NCI-H69 (cell line): ENCODE measurements at regions not wholly inside any gene's neighbourhood (a gene's known extent, or its start where the extent isn't known, plus 50 kb on each side); places are given as distances from the start of the nearest gene placed in this dataset.
"Not testable (repeated sequence)": the region's sequence is repeated elsewhere in the genome, so short reads cannot be mapped to it uniquely, and the experiment has no call there.

ENCODE experiments used
- DNase-seq: peaks from one replicate; lab custom pipeline; 2025; lab: John Stamatoyannopoulos, UW

GRCh38 chr16:88128556-88128955 is 177.3 kb downstream of the BANP start:
- no peak for DNase-seq

DNA sequence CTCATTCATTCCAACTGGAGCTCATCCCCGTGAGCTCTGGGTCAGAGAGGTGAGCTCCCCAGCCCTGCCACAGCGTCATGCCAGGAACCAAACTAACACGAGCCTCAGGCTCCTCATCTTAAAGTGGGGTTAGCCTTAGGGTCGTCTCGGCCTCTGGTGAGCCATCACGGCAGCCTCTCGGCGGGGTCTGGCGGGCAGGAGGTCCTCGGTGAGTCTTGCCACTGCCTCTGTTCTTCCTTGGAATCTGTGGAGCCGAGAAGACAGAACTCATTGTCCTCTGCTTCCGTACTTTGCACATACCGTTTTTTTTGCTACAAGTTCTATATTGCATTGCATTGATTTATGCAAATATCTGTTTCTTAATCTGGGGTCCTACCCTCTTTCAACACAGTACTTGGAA is 177.9 kb downstream of the BANP start:
- not testable (repeated sequence) for DNase-seq

- no peak for DNase-seq
Measured at GRCh38 chr16:88130016-88130415, 178.8 kb downstream of the BANP start.

GRCh38 chr16:88130681-88131080 is 179.4 kb downstream of the BANP start:
- no peak for DNase-seq

DNA sequence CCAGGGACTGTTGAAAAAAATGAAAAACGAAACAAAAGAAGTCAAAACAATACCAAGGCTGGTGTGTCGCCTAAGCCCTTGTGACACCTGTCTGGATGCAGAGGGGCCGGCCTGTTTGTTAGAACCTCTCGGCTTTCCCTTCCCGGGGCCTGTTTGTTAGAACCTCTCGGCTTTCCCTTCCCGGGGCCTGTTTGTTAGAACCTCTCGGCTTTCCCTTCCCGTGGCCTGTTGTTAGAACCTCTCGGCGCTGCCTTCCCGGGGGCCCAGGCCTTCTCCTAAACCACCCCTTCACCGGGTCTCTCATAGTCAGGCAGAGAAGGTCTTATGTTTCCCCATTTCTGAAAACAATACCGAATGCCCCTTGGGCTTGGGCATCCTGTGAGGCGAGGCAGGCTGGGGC is 180.0 kb downstream of the BANP start:
- DNase-seq, result no peak

DNA sequence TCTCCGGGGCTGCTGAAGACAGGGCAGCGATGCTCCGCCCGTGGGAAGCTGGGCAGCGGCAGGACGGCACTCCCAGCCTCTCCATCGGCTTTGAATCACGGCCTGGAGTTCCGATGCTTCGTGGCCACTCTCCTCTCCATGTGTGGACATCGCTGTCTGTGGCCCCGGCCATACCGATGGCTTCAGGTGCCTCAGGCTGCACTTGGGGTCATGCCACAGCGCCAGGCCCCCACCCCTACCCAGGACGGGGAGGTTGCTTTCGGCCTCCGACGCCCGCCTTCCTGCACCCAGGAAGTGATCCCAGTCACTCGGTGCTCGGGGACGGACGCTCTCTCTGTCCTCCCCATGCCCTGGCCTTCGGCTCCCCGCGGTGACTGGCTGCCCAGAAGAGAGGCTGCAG is 180.7 kb downstream of the BANP start:
- DNase-seq, result no peak

- DNase-seq, result no peak
Measured at GRCh38 chr16:88132836-88133506, 181.7 kb downstream of the BANP start.

DNA sequence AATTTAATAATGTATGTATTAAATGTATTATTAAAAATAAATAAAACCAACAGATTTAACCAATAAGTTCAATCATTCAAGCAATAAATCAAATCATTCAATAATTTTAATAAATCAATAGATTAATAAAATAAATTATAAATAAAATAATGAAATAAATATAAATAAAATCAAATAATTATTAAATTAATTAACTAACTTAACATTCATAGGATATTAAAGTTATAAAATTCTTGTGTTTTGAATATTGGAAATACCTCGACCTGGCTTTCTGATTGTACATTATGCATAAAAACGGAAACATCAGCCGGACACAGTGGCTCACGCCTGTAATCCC is 182.2 kb downstream of the BANP start:
- DNase-seq, result no peak

GRCh38 chr16:88134172-88134898 is 183.1 kb downstream of the BANP start:
- DNase-seq, result not testable (repeated sequence)

- DNase-seq, result not testable (repeated sequence)
Measured at GRCh38 chr16:88134899-88135682, 183.9 kb downstream of the BANP start.

GRCh38 chr16:88136211-88136713 is 185.0 kb downstream of the BANP start:
- not testable (repeated sequence) for DNase-seq

DNA sequence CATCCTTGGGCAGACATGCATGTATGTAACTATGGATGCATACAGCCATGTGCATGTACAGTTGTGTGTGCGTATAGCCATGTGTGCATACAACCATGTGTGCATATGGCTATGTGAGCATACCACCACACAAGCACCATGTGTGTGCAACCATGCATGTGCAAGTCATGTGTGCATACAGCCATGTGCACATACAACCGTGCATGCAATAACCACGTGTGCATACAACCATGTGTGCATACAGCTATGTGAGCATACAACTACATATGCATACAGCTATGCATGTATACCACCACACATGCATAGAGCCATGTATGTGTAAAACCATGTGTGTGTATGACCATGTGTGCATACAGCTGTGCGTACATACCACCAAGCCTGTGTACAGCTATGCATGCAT is 185.7 kb downstream of the BANP start:
- not testable (repeated sequence) for DNase-seq

GRCh38 chr16:88139141-88139540 is 187.9 kb downstream of the BANP start:
- not testable (repeated sequence) for DNase-seq

DNA sequence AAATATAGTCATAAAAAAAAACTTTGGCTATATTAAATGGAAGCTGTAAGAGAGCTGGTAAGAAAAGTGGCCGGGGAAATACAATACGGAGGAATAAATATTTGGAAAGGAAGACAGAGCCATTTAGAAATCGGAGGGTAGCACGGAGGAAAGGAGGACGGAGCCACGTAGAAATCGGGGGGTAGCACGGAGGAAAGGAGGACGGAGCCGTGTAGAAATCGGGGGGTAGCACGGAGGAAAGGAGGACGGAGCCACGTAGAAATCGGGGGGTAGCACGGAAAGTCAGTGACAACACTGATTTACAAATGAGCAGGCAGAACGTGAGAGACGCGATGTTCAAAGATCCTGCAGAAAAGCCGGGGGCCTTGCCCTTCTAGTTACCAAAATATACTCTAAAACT is 189.0 kb downstream of the BANP start:
- DNase-seq, result not testable (repeated sequence)

- no peak for DNase-seq
Measured at GRCh38 chr16:88141580-88141979, 190.3 kb downstream of the BANP start.

DNA sequence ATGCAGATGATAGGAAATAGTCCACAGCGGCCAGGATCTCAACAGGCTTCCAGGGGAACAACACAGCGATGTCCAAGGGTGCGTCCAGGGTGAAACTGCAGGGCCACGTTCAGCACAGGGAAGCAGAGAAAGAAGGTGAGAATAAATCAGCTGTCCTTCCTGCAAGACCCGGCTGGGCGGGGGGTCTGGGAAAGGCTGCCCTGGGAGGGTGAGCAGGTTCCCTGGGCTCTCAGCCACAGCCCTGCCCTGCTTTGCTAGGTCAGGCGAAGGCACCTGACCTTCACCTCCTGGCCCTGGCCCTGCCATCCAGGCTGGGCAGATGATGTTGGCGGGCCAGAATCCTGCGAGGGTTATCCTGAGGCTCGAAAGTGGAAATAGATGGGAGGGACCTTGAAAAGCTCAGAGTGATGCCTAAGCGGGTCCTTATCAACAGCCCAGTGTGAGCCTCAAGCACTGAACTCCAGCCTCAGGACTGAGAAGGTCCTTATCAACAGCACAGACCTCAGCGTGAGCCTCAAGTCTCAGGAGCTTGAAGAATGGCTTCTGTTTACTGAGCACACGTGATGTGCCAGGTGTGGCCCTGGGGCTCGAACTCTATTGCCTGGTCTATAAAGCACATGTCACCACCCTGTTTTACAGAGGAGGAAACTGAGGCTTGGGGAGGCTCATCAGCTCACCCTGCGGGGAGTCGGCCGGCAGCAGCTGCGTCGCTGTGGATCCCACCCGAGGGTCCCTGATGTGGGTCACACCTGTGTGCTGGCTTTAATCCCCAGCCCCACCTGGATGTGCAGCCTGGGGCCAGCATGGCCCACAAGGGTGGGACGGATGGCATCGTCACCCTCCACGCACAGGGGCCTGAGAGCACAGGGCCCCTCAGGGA is 191.1 kb downstream of the BANP start:
- DNase-seq, result not testable (repeated sequence)

DNA sequence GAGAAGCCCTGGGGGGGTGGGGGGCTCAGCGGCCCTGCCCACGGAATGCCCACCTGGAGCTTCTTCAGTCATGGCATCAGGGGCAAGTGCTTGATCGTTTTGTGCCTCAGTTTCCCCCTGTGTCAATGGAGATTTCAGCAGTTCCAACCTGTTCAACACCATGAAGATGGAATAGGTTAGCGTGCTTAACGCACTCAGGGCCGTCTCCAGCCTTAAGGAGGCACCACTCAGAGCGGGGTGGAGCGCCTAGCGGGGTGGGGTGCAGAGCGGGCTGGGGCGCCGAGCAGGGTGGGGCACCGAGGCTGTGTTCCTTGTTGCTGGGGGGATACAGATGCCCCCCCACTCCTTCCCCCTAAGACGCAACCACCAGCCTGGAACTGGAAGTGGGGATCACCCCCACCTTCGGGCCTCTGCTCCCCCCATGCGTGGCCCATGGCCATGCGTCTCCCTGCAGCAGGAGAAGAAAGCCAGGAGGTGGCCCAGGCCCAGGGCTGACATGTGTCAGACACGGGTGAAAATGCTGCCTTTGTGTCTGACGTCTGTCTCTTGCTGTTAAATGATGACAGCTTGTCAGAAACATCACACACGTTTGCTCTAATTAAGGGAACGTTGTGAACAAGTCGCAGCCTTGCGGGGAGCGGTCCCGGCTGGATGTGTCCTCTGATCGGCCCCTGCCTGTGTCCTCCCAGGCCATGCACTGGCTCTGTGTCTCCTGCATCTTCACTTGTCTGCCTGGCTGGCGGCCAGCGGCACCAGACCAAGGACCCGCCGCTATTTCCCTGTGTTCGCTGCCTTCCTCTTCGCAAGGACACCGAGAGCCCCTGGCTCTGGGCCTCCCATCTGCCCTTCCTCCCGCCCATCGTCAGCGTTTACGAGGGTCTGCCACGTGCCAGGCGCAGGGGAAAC is 192.1 kb downstream of the BANP start:
- not testable (repeated sequence) for DNase-seq

DNA sequence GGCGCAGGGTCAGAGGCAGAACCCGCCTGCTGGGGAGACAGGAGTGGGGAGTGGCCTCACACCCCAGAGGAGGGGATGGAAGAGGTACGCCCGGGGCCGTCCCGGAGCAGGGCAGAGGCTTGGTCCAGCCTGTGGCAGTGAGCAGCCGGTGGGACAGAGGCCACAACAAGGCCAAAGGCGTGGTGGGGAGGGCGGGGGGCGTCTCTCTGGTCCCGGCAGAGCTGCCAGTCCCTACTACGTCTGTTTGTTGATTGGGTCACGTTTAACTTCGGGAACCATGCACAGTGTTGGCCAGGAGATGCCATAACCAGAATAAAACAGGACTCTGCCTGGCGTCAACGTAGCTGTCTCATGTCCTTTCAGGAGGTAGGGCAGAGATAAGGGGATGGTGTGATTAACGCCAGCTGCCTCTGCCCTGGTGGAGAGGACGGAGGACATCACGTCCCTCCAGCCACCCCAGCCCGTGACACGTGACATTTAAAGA is 192.8 kb downstream of the BANP start:
- no peak for DNase-seq

DNA sequence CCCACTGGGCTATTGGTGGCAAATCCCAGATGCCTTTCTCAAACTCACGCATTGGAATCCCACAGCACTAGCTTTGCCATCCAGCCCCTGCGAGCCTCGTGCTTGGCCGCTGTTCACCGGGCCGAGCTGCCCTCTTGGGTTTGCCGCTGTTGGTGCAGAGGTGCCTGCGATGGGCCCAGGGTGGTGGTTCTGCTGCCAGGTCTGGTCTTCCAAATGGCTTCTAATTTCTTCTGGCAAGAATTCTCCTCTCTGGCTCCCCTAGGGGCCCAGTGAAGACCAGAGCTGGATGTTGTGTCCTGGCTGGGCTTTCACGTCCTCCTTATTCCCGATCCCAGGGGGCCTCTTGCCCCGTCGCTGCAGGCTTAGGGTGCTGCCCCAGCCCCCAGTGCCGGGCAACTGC is 194.1 kb downstream of the BANP start:
- DNase-seq, result not testable (repeated sequence)

DNA sequence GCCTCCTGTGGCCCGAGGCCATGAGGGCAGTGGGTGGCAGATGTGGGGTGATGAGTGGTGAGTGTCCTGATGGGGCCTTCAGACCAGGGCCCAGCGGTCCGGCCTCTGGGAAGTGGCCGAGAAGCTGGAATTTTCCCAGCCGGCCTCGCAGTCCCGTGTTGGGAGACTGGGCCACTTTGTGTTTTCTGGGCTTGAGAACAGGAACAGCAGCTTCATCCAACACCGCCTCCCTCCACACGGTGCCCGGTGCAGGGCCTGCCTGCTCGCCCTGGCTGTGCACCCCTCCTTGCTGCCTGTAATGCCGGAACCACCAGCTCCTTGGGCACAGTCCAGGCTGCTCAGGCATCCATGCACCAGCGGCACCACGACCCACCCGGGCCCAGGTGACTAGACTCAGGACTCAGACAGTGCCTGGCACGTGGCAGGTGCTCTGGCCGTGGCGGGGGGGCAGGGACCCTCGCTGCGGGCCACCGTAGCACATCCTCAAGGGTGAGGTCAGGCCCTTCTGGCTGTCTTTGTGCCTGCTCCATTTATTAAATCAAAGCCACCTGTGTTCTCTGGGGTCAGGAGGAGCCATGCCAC is 194.7 kb downstream of the BANP start:
- DNase-seq, result not testable (repeated sequence)
